Choroid plexus epithelial cell (primary cell): ENCODE measurements at regions not wholly inside any gene's neighbourhood (a gene's known extent, or its start where the extent isn't known, plus 50 kb on each side); places are given as distances from the start of the nearest gene placed in this dataset.
A peak's percentile ranks its signal among the peaks of the same experiment; 100 is the strongest.

Experiments used
- DNase-seq: peaks from one replicate; pipeline ENCODE4 v3.0.0-alpha.2; 2010; ENCODE audit warnings: low read depth
- H3K4me3 ChIP-seq: 2 replicates; pipeline ENCODE4 v1.5.1; 2011; ENCODE audit warnings: low read depth, mild to moderate bottlenecking, control low read depth, low read length, moderate library complexity
- CTCF ChIP-seq: conservative IDR thresholded peaks from 2 replicates; pipeline ENCODE4 v1.5.1; 2011; ENCODE audit warnings: low read depth, mild to moderate bottlenecking, control low read depth, inconsistent platforms, low read length, moderate library complexity

- DNase-seq, result no peak
- no peak overlapping the region for H3K4me3 ChIP-seq
- TF ChIP-seq CTCF, result no peak
These were observed 865.9 kb upstream of the CADM2 start for GRCh38 chr3:84092907-84093306.

- no peak for DNase-seq
- H3K4me3 ChIP-seq, result no peak overlapping the region
- no peak for TF ChIP-seq CTCF
These were observed 862.6 kb upstream of the CADM2 start for GRCh38 chr3:84096188-84096587.

- DNase-seq, result peak; percentile 11
- TF ChIP-seq CTCF, result no peak
- H3K4me3 ChIP-seq, result no peak overlapping the region
These were observed 857.9 kb upstream of the CADM2 start for GRCh38 chr3:84100861-84101260.

GRCh38 chr3:84108442-84108971 is 850.3 kb upstream of the CADM2 start:
- no peak overlapping the region for H3K4me3 ChIP-seq
- TF ChIP-seq CTCF, result no peak
- DNase-seq, result peak; percentile 61

GRCh38 chr3:84109911-84110310 is 848.9 kb upstream of the CADM2 start:
- no peak for DNase-seq
- TF ChIP-seq CTCF, result no peak

GRCh38 chr3:84110787-84111186 is 848.0 kb upstream of the CADM2 start:
- TF ChIP-seq CTCF, result no peak
- no peak overlapping the region for H3K4me3 ChIP-seq
- DNase-seq, result no peak

More at GRCh38 chr3:84109911-84110310, 848.9 kb upstream of the CADM2 start:
- no peak overlapping the region for H3K4me3 ChIP-seq

GRCh38 chr3:84125201-84125721 is 833.5 kb upstream of the CADM2 start:
- TF ChIP-seq CTCF, result no peak
- DNase-seq, result no peak
- no peak overlapping the region for H3K4me3 ChIP-seq
